Stimulated activated CD8-positive, alpha-beta memory T cell treated with anti-CD3 and anti-CD28 coated beads, Interleukin-4, amount 100 ng/mL, for 48 hours (primary cell): ENCODE measurements at regions not wholly inside any gene's neighbourhood (a gene's known extent, or its start where the extent isn't known, plus 50 kb on each side); places are given as distances from the start of the nearest gene placed in this dataset.

ENCODE experiments used
- DNase-seq: peaks from one replicate; pipeline ENCODE4 v3.0.0-alpha.2; 2020

GRCh38 chr5:133794771-133795415 lies 173.5 kb downstream of the C5orf15 start:
- DNase-seq: no peak

DNA sequence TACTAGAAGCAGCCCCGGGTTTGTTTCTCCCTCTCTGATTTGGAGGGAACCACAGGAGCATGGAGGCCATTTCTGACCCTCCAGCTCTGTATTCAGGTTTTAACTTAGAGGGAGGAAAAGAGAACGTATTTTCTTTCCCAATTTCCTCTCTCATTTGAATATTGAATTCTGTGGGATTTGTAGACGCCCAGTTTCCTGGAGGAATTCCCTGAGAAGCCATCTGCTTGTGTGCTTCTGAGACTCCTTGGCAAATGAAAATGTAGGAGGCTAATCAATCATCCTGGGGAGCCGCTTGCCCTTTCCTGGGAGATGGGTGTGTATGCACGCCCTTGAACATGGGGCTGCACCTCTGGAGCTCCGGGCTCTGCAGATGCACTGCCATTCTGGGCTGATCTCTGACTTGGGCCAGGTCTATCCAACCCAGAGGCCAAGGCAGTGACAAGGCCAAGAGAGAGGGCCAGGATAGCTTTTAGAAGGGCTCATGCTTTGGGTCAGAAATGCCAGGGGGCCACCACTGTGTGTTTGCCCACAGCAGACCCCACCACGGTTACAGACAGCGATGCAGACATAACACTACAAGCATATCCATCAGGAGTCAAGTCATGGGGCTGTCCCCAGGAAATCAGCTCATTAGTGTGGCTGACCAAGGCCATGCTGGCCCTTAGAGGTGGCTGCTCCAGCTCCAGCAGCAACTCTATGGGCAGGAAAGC lies 174.5 kb downstream of the C5orf15 start:
- DNase-seq: no peak

- DNase-seq: no peak
These were observed 175.8 kb downstream of the C5orf15 start for GRCh38 chr5:133792655-133793054.

- DNase-seq: no peak
These were observed 176.4 kb downstream of the C5orf15 start for GRCh38 chr5:133792024-133792423.

GRCh38 chr5:133790898-133791297 lies 177.5 kb downstream of the C5orf15 start:
- no peak for DNase-seq

DNA sequence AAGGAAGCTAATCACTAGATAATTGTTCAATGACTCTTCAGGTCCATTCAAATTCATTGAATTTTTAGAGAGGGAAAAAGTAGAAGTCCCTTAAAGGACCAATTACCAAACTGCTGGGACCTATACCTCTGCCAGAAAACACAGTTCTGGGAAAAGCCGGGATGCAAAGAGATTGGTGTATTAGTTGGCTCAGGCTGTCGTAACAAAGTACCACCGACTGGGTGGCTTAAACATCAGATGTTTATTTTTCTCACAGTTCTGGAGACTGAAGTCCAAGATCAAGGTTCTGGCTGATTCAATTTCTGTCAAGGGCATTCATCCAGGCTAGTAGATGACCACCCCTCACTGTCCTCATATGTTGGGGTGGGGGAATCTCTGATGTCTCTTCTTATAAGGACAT lies 177.1 kb upstream of the FSTL4 start:
- DNase-seq: no peak

DNA sequence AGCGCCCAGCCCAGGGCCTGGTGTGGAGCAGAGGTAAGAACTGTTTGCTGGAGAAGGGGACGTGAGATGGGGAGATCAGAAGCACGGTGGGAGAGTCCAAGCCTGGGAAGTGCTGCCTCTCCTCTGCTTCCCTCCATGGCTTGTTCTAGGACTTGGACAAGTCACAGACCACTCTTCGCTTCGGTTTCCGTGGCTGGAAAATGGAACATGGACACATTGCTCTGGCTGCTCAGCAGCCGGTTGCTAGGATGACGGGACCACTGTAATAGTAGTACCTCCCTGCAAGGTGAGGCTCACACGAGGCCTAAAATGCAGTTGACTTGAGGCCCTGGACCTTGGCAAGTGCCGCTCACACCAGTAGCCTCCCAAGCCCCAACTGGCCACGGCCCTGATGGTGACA lies 175.8 kb upstream of the FSTL4 start:
- no peak for DNase-seq

DNA sequence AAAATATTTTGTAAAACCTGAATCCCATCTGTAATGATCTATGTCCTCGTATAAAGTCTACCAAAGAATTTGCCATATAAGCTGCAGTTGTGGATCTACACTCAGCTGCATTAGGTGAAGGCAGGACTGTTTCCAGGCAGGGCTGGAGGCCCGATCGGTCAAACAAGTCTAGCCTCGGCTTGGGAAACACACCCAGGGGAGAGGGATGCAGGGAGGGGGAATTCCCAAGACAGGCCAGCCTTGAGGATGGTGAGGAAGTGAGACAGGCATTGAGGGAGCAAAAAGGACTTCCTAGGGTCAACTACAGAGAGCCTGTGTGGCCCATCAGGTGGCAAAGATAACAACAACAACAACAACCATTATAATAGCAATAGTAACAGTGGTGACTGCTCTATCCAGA lies 174.1 kb upstream of the FSTL4 start:
- DNase-seq: no peak

GRCh38 chr5:133785182-133785581 lies 172.8 kb upstream of the FSTL4 start:
- DNase-seq: no peak

DNA sequence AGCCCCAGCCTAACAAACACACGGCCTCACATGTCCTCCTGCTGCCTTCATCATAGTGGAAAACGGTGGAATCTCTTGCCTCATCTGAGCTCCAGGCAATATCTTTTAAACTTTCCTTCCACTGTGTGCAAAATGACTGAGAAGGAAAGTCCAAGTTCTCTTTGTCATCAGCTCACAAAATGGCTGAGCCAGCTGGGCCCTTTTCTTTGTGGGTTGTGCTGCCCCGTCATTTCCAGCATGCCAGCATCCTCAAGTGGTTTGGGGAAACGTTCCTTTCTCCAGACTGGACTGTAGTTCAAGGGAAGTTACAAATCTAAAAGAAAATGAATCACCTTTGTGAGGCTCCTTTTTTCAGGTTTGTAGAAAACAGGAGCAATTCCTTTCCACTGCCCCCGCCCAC lies 171.1 kb upstream of the FSTL4 start:
- no peak for DNase-seq

GRCh38 chr5:133782736-133783135 lies 170.4 kb upstream of the FSTL4 start:
- DNase-seq: no peak

GRCh38 chr5:133781436-133782225 lies 169.3 kb upstream of the FSTL4 start:
- no peak for DNase-seq

- no peak for DNase-seq
These were observed 168.4 kb upstream of the FSTL4 start for GRCh38 chr5:133780619-133781280.

- no peak for DNase-seq
These were observed 167.6 kb upstream of the FSTL4 start for GRCh38 chr5:133779828-133780475.

DNA sequence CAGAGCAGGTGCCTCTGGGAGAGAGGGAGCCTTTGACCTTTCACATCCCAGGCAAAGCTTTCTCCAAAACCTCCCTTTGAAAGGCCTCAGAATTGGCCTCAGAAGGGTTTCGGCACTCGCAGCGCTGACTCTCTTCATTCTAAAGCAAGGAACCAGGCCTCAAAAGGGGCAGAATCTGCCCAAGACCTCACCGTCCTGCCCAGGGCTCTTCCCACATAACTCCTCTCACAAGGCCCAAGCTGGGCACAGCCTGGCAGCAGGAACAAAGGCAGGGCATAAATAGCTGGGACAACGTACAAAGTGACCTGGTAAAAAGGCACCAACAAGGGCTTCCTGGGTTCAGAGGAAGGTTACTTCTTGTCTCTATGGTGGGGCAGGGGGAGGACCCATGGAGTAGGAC lies 166.3 kb upstream of the FSTL4 start:
- DNase-seq: no peak

- no peak for DNase-seq
These were observed 165.6 kb upstream of the FSTL4 start for GRCh38 chr5:133777951-133778350.

DNA sequence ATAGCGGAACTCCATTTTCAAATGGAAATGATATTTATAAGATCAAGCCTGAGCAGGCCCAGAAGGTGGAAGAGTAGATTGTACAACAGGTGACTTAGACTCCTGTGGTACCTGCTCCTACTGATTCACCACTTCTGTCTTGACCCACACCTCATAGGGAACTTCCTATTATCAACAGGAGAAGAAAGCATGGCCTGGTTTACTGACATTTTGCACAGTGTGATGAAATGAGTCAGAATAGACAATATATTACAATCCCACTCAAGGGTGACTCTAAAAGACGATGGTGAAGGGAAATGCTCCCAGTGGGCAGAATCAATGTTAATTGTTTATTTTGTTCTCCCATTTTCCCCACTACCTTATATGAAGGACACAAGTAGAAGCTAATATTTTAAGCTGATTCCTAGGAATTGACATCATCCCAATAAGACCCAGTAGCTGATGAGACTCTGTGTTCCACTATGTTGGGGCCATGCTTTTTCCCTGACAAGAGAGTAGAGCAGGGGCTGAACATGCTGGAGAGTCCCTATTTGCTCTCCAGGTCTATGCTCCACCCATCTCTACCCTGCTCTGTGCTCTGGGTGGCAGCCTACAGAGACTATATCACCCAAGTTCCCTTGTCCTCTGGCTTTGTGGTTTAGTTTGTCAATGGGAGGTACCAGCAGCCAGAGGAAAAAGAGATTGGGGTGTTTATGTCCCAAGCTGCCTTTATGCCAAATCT lies 163.4 kb upstream of the FSTL4 start:
- no peak for DNase-seq

- DNase-seq: no peak
These were observed 161.2 kb upstream of the FSTL4 start for GRCh38 chr5:133773247-133774202.

DNA sequence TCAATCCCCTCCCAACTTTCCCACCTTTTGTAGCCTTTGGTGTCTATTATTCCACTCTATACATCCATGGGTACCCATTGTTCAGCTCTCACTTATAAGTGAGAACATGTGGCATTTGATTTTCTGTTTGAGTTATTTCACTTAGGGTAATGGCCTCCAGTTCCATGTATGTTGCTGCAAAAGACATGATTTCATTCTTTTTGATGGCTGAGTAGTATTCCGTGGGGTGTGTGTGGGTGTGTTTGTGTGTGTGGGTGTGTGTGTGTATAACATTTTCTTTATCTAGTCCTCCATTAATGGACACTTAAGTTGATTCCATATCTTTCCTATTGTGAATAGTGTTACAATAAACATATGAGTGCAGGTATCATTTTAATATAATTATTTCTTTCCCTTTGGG lies 157.5 kb upstream of the FSTL4 start:
- no peak for DNase-seq

DNA sequence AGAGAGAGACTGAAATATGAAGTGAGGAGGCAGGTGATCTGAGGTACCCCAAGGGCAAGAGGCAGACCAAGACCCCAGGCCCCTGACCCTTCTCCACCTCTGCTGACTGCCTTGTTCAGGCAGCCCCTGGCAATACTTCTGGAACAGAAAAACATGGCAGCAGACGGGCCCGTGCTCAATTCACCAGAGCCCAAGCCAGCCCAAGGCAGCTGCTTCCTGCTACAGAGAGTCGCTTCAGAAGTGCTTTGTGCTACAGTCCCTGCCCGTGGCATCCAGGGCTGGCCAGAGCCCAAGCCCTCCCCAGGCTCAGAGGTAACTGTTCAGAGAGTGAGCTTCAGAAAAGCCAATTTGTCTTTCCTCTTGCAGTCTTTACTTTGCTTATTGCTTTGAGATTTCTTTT lies 151.4 kb upstream of the FSTL4 start:
- no peak for DNase-seq

DNA sequence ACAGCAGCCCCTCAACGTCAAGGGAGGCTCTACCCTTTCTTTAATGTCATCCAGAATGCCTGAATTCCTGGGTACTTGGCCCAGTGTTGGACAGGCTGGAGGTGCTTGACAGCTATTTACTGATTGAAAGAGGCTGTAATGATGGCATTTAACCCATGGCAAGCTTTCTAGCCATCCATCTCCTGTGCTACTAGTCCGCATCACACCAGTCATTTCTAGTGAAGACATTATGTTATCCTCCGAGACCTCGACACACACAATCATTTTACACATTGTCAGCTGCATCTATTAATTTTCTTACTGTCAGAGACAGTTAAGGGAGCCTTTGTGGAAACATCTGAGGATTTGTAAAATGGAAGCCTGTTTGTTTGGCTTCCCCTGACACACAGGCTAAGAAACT lies 149.3 kb upstream of the FSTL4 start:
- DNase-seq: no peak
